T1000 (cell line): ENCODE measurements at regions not wholly inside any gene's neighbourhood (a gene's known extent, or its start where the extent isn't known, plus 50 kb on each side); places are given as distances from the start of the nearest gene placed in this dataset.

Experiments used
- DNase-seq: peaks from one replicate; lab custom pipeline; 2025; ENCODE audit warnings: mixed read lengths; lab: John Stamatoyannopoulos, UW

GRCh38 chr3:65231544-65231943 lies 543.7 kb upstream of the ADAMTS9 start:
- no peak for DNase-seq

GRCh38 chr3:65230261-65231139 lies 542.7 kb upstream of the ADAMTS9 start:
- no peak for DNase-seq

- no peak for DNase-seq
Measured at GRCh38 chr3:65226287-65226686, 538.5 kb upstream of the ADAMTS9 start.

- no peak for DNase-seq
Measured at GRCh38 chr3:65210026-65210814, 522.4 kb upstream of the ADAMTS9 start.

GRCh38 chr3:65202395-65202794 lies 514.6 kb upstream of the ADAMTS9 start:
- DNase-seq: no peak

GRCh38 chr3:65201926-65202325 lies 514.1 kb upstream of the ADAMTS9 start:
- no peak for DNase-seq

GRCh38 chr3:65200310-65200970 lies 512.6 kb upstream of the ADAMTS9 start:
- DNase-seq: no peak

- DNase-seq: no peak
Measured at GRCh38 chr3:65196663-65197062, 508.9 kb upstream of the ADAMTS9 start.

- DNase-seq: no peak
Measured at GRCh38 chr3:65195211-65196006, 507.6 kb upstream of the ADAMTS9 start.

- DNase-seq: no peak
Measured at GRCh38 chr3:65194744-65195143, 506.9 kb upstream of the ADAMTS9 start.

GRCh38 chr3:65194047-65194714 lies 506.4 kb upstream of the ADAMTS9 start:
- no peak for DNase-seq

- no peak for DNase-seq
Measured at GRCh38 chr3:65193531-65193930, 505.7 kb upstream of the ADAMTS9 start.

- no peak for DNase-seq
Measured at GRCh38 chr3:65190111-65190510, 502.3 kb upstream of the ADAMTS9 start.

GRCh38 chr3:65186268-65186667 lies 498.5 kb upstream of the ADAMTS9 start:
- no peak for DNase-seq

GRCh38 chr3:65182682-65183081 lies 494.9 kb upstream of the ADAMTS9 start:
- no peak for DNase-seq

- DNase-seq: no peak
Measured at GRCh38 chr3:65182085-65182484, 494.3 kb upstream of the ADAMTS9 start.

- DNase-seq: no peak
Measured at GRCh38 chr3:65181391-65181871, 493.6 kb upstream of the ADAMTS9 start.

- DNase-seq: no peak
Measured at GRCh38 chr3:65178703-65179102, 490.9 kb upstream of the ADAMTS9 start.

GRCh38 chr3:65177960-65178376 lies 490.2 kb upstream of the ADAMTS9 start:
- DNase-seq: no peak

- no peak for DNase-seq
Measured at GRCh38 chr3:65174713-65175112, 486.9 kb upstream of the ADAMTS9 start.

- no peak for DNase-seq
Measured at GRCh38 chr3:65173841-65174240, 486.0 kb upstream of the ADAMTS9 start.
